Mesothelial cell of epicardium (in vitro differentiated cells): ENCODE measurements at regions not wholly inside any gene's neighbourhood (a gene's known extent, or its start where the extent isn't known, plus 50 kb on each side); places are given as distances from the start of the nearest gene placed in this dataset.
"Not testable (repeated sequence)": the region's sequence is repeated elsewhere in the genome, so short reads cannot be mapped to it uniquely, and the experiment has no call there.

Experiments used
- DNase-seq, 2 experiments: peaks; one replicate each; pipeline ENCODE4 v3.0.0; 2021; ENCODE audit warnings: low spot score in 2 of 2; ENCODE audit not compliant: unreplicated experiment in 2 of 2
- H3K27ac Mint-ChIP-seq: 2 replicates; pipeline ENCODE4 v1.8.0; 2021; ENCODE audit warnings: mixed read lengths
- H3K27me3 Mint-ChIP-seq: 2 replicates; pipeline ENCODE4 v1.8.0; 2021; ENCODE audit warnings: low read depth, mixed read lengths
- H3K36me3 Mint-ChIP-seq: 2 replicates; pipeline ENCODE4 v1.8.0; 2021; ENCODE audit warnings: mixed read lengths
- H3K4me1 Mint-ChIP-seq: 2 replicates; pipeline ENCODE4 v1.8.0; 2021; ENCODE audit warnings: mixed read lengths
- H3K4me3 Mint-ChIP-seq: 2 replicates; pipeline ENCODE4 v1.8.0; 2021; ENCODE audit warnings: mild to moderate bottlenecking, moderate library complexity, mixed read lengths
- H3K9me3 Mint-ChIP-seq: 2 replicates; pipeline ENCODE4 v1.8.0; 2021; ENCODE audit warnings: mixed read lengths
- TF ChIP-seq, protein P1 (sequence below): fragments of 200-600 bp; sonication (generic); IDR thresholded peaks from one replicate; pipeline ENCODE4 v1.5.0; 2021; ENCODE audit warnings: antibody characterized with exemption; ENCODE audit not compliant: unreplicated experiment

DNA sequence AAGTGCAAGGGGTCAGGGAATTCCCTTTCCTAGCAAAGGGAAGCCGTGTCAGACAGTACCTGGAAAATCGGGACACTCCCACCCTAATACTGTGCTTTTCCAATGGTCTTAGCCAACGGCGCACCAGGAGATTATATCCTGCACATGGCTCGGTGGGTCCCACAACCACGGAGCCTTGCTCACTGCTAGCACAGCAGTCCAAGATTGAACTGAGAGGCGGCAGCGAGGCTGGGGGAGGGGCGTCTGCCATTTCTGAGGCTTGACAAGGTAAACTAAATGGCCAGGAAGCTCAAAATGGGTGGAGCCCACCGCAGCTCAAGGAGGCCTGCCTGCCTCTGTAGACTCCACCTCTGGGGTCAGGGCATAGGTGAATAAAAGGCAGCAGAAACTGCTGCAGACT, 76.5 kb upstream of the LINC00632 start:
- not testable (repeated sequence) for H3K27ac Mint-ChIP-seq, H3K4me3 Mint-ChIP-seq, H3K4me1 Mint-ChIP-seq, H3K27me3 Mint-ChIP-seq, DNase-seq, H3K36me3 Mint-ChIP-seq
- H3K9me3 Mint-ChIP-seq: peaks cover 16% of the 10 kb centered on the region

DNA sequence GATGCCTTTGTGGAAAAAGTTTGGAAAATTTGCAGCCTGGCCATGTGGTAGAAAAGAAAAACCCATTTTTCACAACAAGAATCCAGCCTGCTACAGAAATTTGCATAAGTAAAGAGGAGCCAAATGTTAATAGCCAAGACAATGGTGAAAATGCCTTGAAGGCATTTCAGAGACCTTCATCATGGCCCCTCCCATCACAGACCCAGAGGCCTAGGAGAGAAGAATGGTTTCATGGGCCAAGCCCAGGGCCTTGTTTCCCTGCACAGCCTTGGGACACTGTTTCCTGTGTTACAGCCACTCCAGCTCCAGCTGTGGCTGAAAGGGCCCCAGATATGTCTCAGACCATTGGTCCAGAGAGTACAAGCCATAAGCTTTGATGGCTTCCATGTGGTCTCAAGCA, 101.4 kb upstream of the LINC00632 start:
- no peak for DNase-seq
- no peaks in the 10 kb centered on the region for H3K4me1 Mint-ChIP-seq
- H3K27me3 Mint-ChIP-seq: no peaks in the 10 kb centered on the region
- TF ChIP-seq, protein P1, sequence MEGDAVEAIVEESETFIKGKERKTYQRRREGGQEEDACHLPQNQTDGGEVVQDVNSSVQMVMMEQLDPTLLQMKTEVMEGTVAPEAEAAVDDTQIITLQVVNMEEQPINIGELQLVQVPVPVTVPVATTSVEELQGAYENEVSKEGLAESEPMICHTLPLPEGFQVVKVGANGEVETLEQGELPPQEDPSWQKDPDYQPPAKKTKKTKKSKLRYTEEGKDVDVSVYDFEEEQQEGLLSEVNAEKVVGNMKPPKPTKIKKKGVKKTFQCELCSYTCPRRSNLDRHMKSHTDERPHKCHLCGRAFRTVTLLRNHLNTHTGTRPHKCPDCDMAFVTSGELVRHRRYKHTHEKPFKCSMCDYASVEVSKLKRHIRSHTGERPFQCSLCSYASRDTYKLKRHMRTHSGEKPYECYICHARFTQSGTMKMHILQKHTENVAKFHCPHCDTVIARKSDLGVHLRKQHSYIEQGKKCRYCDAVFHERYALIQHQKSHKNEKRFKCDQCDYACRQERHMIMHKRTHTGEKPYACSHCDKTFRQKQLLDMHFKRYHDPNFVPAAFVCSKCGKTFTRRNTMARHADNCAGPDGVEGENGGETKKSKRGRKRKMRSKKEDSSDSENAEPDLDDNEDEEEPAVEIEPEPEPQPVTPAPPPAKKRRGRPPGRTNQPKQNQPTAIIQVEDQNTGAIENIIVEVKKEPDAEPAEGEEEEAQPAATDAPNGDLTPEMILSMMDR: no peak
- H3K36me3 Mint-ChIP-seq: no peaks in the 10 kb centered on the region
- no peak overlapping the region for H3K4me3 Mint-ChIP-seq
- H3K27ac Mint-ChIP-seq: no peak overlapping the region
- peaks cover 7% of the 10 kb centered on the region for H3K9me3 Mint-ChIP-seq

DNA sequence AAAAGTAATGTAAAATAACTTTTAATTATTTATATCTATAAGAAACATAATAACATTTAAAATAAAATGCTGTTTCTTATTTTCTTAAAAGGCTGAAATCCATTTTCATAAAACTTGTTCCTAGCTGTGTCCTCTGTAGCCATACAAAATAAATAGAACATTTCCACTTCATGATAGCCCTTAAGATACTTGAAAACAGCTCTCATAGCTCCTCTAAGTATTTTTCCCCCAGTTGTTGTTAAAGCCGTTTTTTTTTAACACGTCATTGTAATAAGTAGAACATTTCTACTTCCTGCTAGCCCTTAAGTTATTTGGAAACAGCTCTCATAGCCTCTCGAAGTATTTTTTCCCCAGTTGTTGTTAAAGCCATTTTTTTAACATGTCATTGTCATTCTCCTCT, 97.3 kb upstream of the SOX3 start:
- Mint-ChIP-seq H3K36me3 (no peaks in the 10 kb centered on the region), H3K27me3 (no peaks in the 10 kb centered on the region), H3K4me1 (no peaks in the 10 kb centered on the region), H3K27ac (no peak overlapping the region), H3K4me3 (no peak overlapping the region), H3K9me3 (peaks cover 7% of the 10 kb centered on the region)
- no peak for DNase-seq
- TF ChIP-seq, protein P1: no peak

DNA sequence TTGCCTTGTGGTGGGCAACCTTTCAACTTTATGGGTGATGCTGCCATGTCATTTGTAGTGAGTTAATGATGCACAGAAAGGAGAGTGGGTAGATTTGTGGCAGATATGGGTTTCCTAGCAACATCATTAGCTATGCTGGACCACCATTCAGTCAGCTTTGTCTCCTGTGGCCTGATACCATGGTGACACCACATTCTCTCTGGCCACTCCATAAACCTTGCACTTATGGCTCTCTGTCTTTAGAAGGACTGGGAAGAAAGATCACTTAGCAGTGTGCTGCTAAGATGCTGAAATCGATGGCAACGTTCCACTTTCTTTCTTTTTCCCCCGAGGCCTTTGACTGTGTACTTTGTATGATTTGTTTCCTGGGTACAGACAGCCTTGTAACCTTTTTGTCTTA, 95.0 kb upstream of the SOX3 start:
- H3K4me1 Mint-ChIP-seq: no peaks in the 10 kb centered on the region
- DNase-seq: no peak
- no peaks in the 10 kb centered on the region for H3K36me3 Mint-ChIP-seq
- H3K27me3 Mint-ChIP-seq: no peaks in the 10 kb centered on the region
- TF ChIP-seq, protein P1: no peak
- H3K27ac Mint-ChIP-seq: no peak overlapping the region
- no peaks in the 10 kb centered on the region for H3K9me3 Mint-ChIP-seq
- H3K4me3 Mint-ChIP-seq: no peak overlapping the region

DNA sequence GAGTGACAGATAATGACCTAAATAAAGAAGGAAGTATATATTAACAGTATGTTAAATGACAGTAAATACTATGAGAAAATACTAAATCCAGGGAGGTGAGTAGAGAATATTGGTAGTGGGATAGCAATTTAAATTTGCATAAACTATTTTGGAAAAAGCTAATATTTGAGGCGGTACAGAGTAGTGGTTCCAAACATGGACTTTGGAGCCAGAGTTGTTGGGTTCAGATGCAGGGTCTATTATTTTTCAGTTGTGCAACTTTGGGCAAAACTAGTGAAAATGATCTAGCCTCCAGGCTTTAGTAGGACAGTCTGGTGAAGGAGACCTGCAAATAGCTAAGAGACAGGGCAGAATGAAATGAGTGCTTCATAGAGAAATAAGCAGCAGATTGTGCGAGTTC, 84.8 kb upstream of the SOX3 start:
- Mint-ChIP-seq H3K4me3 (no peak overlapping the region), H3K27me3 (no peaks in the 10 kb centered on the region), H3K9me3 (no peaks in the 10 kb centered on the region), H3K27ac (no peak overlapping the region), H3K36me3 (no peaks in the 10 kb centered on the region), H3K4me1 (peaks cover 2% of the 10 kb centered on the region)
- TF ChIP-seq, protein P1: no peak
- no peak for DNase-seq

DNA sequence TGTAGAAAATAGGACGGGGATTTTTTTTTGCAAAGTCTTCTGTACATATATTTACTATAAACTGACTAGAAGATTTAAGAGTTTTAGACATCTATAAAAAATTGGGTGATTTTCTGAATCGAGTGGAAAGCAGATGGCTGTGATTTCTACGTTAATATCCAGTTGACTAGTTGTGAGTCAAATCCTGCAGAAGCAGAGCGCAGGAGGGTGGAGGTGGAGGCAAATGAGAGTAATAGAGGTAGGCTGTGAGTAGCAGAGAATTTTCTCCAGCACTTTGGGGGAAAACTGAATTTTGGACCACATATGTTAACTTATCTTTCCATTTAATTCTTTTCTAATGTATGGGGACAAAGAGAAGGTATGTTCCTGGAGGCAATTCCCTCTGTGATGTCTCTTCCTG, 82.1 kb upstream of the SOX3 start:
- TF ChIP-seq, protein P1: no peak
- H3K9me3 Mint-ChIP-seq: no peaks in the 10 kb centered on the region
- H3K36me3 Mint-ChIP-seq: no peaks in the 10 kb centered on the region
- no peak for DNase-seq
- no peak overlapping the region for H3K4me3 Mint-ChIP-seq
- no peak overlapping the region for H3K27ac Mint-ChIP-seq
- no peaks in the 10 kb centered on the region for H3K27me3 Mint-ChIP-seq
- no peaks in the 10 kb centered on the region for H3K4me1 Mint-ChIP-seq
